ENCODE measurements at regions not wholly inside any gene's neighbourhood (a gene's known extent, or its start where the extent isn't known, plus 50 kb on each side); places are given as distances from the start of the nearest gene placed in this dataset.

- H3K27ac ChIP-seq, result no peak overlapping the region
- TF ChIP-seq CTCF (conservative IDR thresholded peaks at IDR 0.05), result no peak
Observed at GRCh38 chr22:47390026-47390970, 627.8 kb downstream of the TBC1D22A start.

- TF ChIP-seq CTCF (conservative IDR thresholded peaks at IDR 0.05), result no peak
Observed at GRCh38 chr22:47389201-47389600, 626.8 kb downstream of the TBC1D22A start.

GRCh38 chr22:47388778-47389177 lies 626.3 kb downstream of the TBC1D22A start:
- no peak for TF ChIP-seq CTCF (conservative IDR thresholded peaks at IDR 0.05)
- no peak overlapping the region for H3K27ac ChIP-seq

More at GRCh38 chr22:47389201-47389600, 626.8 kb downstream of the TBC1D22A start:
- no peak overlapping the region for H3K27ac ChIP-seq

- TF ChIP-seq CTCF (conservative IDR thresholded peaks at IDR 0.05), result no peak
- H3K27ac ChIP-seq, result no peak overlapping the region
Observed at GRCh38 chr22:47388331-47388730, 625.9 kb downstream of the TBC1D22A start.

- no peak overlapping the region for H3K27ac ChIP-seq
- no peak for TF ChIP-seq CTCF (conservative IDR thresholded peaks at IDR 0.05)
Observed at GRCh38 chr22:47386812-47387510, 624.5 kb downstream of the TBC1D22A start.

GRCh38 chr22:47384977-47385376 lies 622.5 kb downstream of the TBC1D22A start:
- no peak overlapping the region for H3K27ac ChIP-seq
- TF ChIP-seq CTCF (conservative IDR thresholded peaks at IDR 0.05), result no peak

GRCh38 chr22:47382164-47382890 lies 619.9 kb downstream of the TBC1D22A start:
- no peak for TF ChIP-seq CTCF (conservative IDR thresholded peaks at IDR 0.05)
- no peak overlapping the region for H3K27ac ChIP-seq

Measured in VCaP (cell line).